LNCAP (cell line): ENCODE measurements at regions not wholly inside any gene's neighbourhood (a gene's known extent, or its start where the extent isn't known, plus 50 kb on each side); places are given as distances from the start of the nearest gene placed in this dataset.

Source experiments
- TF ChIP-seq, protein P1 (sequence below): fragments of 450-650 bp; IDR thresholded peaks from 2 replicates; pipeline ENCODE4 v1.5.1; 2017; ENCODE audit warnings: mild to moderate bottlenecking

DNA sequence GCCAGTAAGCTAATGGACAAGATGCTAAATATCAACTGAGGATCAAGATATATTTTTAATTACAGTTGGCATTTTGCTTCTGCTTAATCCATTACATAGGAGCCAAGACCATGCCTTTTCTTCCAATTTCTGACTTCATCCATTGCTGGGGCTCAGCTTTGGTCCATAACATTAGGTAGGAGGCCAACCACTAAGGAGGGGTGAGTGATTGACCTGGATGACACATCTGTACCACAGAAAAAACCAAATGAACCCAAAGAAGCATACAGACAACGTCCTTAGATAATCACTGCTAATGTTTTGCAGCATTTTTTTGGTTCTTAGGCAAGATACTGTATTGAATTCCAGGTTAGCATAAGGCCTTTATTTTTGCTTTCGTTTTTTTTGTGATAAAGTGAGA is 353.2 kb upstream of the KCNH8 start:
- TF ChIP-seq, protein P1, sequence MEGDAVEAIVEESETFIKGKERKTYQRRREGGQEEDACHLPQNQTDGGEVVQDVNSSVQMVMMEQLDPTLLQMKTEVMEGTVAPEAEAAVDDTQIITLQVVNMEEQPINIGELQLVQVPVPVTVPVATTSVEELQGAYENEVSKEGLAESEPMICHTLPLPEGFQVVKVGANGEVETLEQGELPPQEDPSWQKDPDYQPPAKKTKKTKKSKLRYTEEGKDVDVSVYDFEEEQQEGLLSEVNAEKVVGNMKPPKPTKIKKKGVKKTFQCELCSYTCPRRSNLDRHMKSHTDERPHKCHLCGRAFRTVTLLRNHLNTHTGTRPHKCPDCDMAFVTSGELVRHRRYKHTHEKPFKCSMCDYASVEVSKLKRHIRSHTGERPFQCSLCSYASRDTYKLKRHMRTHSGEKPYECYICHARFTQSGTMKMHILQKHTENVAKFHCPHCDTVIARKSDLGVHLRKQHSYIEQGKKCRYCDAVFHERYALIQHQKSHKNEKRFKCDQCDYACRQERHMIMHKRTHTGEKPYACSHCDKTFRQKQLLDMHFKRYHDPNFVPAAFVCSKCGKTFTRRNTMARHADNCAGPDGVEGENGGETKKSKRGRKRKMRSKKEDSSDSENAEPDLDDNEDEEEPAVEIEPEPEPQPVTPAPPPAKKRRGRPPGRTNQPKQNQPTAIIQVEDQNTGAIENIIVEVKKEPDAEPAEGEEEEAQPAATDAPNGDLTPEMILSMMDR = no peak

DNA sequence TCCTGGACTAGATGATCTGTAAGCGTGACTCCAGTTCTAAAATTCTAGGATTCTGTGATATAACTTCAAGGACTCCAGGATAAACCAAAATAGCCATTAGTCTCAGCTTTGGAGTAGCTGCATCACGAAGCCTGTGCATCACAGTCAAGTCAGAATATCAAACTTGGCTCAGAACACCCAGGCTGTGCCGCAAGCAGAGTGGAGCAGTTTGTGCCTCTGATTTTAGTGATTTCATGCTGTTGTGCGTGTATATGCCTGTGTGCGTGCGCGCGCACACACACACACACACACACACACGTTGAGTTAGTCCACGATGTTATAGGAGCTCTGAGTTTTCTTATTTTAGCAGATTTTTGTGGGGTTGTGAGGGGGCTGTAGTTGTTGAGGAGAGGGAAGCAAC is 356.6 kb upstream of the KCNH8 start:
- TF ChIP-seq, protein P1 = no peak

DNA sequence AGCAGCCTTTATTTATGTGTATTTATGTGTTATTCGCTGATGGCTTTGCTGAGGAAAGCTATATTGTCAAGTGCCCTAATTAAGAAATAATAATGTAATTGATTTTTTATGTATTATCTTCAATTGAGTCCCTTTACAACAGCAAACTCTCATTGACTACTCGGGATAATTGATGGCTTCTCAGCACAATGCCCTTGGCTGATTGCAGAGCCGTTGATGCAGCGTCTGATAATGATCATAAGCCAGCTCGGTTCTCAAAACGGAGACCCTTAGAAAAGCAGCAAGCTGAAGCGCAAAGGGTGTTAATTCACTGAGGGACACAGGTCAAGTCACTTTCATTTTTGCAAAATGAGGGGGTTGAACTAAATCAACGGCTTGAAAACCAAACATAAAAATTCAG is 357.1 kb upstream of the KCNH8 start:
- TF ChIP-seq, protein P1 = no peak

DNA sequence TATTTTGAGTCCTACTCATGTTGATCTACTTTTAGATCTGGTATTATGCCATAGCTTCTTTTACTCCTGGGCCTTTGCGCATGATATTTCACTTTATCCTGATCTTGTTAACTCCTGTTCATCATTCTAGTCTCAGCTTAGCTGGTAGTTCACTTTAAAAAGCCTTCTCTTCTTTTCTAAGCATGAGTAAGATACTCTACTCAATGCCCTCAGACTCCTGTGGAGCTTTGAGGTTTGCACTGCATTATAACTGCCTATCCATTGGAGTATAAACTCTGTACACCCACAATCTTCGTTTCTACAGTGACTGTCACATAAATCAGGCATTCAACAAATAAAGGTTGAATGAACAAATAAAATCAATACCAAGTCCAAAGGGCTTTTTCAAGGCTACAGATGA is 357.9 kb upstream of the KCNH8 start:
- TF ChIP-seq, protein P1 = no peak

DNA sequence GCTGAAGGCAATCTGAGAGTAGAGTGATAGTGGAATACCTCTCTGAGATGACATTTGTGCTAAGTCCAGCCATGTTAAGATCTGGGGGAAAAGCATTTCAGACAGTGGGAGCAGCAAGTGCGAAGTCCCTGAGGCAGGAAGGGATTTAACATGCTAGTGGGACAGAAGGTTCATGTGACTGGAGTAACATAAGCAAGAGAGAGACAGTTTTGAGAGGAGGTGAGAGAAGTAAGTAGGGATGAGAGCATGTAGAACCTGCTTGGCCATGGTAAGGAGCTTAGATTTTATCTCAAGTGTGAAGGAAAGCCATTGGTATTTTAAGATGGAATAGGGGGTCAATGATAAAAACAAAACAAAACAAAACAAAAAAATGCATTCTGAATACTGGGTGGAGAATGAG is 358.6 kb upstream of the KCNH8 start:
- TF ChIP-seq, protein P1 = no peak

DNA sequence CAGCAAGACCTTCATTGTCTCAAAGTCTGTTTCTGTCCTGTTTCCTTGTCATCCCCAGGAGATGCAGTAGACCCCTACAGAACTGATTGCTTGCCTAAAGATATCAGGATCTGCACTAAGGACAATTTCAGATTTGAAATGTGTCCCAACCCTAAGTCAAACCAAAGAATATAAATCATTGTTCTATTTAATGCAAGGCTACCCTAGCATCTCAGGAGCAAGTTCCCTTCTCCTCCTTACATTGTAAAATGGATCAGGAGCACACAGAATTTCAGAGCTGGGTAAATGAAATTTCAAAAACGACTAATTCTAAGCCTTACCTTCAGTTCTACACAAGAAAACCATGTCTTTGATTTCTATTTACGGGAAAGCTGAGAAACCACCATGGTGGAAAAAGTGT is 360.9 kb upstream of the KCNH8 start:
- TF ChIP-seq, protein P1 = no peak

DNA sequence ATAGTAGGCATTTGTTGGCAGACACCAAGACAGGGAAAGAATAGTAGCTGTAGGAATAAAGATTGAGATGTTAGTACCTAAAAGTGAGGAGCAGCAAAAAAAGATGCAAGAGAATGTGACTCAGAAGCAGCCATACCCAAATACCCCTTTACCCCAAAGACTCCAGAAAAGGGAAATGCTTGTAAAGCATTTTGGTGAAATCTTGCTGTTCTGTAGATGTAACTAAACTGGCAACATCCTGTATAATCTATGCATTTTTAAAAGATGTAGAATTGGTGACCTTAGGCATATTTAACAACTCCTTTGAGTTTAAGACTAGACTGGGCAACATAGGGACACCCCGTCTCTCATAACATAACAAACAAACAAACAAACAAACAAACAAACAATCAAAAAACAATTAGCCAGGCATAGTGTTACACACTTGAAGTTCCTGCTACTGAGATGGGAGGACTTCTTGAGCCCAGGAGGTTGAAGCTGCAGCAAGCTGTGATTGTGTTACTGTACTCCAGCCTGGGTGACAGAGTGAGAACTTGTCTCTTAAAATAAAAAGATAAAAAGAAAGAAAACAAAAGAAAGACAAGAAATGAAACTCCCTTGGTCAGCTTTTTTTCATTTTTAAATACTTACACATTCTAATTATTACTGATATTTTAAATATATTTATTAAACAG is 361.5 kb upstream of the KCNH8 start:
- TF ChIP-seq, protein P1 = no peak

DNA sequence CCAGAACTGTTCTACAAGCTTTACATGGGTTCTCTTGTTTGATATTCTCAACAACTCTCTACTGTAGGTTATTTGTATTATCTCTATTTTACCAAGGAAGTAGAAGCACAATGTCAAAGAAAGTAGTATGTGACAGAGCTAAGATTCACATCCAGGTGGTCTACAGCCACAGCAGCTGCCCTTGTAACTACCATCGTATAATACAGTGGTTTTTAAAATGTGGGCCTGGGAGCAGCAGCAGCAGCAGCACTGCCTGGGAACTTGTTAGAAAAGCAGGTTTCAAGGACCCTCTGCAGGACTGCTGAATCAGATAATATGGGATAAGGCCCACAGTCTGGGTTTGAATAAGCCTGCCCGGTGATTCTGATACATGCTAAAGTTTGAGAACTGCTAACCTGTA is 357.1 kb upstream of the SATB1 start:
- TF ChIP-seq, protein P1 = no peak
